HG02571 (cell line): ENCODE measurements at regions not wholly inside any gene's neighbourhood (a gene's known extent, or its start where the extent isn't known, plus 50 kb on each side); places are given as distances from the start of the nearest gene placed in this dataset.
"Not testable (repeated sequence)": the region's sequence is repeated elsewhere in the genome, so short reads cannot be mapped to it uniquely, and the experiment has no call there.

Source experiments
- ATAC-seq: cut with Tn5 transposase; IDR thresholded peaks from one replicate; pipeline ENCODE4 v1.9.1; 2021; ENCODE audit warnings: mild to moderate bottlenecking, moderate library complexity; ENCODE audit not compliant: unreplicated experiment

DNA sequence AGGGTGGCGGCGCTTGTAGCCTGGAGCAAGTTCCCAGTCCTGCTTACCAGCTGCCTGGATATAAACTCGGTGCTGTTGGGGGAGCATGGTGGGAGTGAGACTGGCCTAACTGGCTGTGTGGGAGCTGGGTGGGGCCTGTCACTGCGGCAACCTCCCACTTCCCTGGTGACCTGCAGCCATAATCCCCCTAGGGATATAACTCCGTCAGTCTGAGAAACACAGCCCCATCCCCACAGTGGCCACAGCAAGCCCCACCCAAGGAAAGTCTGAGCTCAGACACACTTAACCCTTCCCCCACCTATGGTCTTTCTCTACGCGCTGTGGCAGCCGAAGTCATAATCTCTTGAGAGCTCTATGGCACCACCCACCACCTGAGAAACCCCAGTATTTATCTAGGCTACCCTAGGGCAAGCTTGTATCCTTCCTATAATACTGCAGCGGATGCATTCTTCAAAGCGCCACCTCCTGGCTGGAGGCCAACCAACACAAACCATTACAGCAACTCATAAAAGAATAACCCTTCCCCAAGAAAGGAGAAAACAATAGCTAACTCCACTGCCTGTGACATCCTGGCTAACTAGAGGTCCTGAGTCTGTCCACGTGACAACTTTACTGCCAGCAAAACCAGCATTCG lies 57.4 kb downstream of the ZNF648 start:
- no peak for ATAC-seq

DNA sequence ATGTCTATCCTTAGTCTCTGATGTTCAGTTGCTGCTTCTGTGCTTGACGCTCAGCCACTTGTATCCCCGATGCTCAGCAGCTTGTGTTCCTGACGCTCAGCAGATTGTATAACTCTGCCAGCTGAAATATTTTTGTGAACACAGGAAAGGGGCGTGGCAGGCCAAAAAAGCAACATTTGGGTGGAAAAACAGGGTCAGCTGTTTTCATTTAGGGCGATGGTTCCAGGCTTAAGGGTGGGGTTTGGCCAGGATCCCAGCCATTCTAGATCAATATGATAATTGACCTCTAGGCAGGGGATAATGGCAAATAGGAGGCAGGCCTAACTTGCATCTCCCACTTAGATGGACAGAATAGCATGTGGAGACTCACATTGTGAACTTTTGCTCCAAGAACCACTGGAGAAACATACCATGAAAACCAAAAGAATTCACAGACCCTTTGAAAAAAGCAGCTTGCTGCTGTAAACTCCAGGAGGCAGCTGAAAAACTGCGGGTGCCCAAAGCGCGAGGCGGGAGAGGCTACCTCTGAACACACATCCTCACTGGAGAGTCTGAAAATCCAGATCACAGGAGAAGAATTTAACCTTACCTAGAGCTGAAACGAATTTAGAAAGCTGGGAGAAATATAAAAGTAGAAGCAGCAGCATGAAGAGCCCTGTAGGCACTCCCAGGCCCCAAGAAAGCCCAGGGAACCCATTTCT lies 58.3 kb downstream of the ZNF648 start:
- no peak for ATAC-seq

DNA sequence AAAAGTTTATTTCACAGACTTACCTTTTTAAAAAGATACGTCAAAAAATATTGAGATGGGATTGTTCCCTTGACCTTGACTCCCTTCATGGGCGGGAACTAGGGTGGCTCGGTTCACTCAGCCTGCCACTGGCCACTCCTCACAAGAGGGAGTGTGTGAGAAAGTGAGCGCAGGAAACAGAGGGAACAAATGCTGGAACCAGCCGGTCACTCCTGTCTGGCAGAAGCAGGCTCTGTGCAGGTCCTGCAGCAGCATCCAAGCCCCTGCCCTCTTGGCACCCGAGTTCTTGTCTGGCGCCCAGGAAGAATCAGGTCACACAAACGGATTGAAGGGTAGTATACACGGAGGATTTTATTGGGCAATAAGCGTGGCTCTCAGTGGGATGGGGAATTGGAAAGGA lies 58.9 kb downstream of the ZNF648 start:
- ATAC-seq: no peak

DNA sequence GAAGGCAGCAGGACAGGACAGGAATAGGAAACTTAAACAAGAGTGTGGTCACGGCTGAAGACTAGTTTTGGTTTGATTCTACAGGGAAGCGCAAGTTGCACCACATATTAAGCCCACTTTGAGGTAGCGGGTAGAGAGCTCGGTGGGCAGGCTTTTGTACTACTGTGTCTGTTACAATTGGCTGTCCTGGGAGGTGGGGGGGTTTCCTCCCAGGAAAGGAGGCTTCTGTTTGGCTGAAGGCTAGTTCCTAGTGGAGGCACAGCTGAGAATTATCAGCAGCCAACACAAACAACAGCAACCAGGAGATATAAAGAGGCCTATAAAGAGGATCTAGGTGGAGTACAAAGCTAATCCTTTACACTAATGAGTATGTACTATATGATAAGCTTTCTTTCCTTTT lies 62.7 kb downstream of the ZNF648 start:
- ATAC-seq: no peak

DNA sequence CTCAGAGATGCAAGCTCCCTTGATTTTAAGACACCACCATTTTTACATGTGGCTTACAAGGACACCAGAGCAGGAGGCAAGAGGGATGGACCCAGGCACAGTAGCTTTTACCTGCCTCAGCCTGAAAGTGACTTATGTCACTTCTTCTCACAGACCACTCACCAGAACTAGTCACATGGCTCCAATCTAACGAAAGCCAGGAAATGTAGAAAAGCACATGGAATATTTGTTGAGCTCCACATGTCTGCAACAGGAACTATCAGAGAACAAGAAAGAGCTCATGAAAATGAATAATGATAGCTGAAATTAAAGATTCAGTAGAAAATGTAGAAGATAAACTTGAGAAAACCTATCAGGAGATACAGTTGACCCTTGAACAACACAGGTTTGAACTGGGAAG lies 69.4 kb downstream of the ZNF648 start:
- ATAC-seq: no peak

DNA sequence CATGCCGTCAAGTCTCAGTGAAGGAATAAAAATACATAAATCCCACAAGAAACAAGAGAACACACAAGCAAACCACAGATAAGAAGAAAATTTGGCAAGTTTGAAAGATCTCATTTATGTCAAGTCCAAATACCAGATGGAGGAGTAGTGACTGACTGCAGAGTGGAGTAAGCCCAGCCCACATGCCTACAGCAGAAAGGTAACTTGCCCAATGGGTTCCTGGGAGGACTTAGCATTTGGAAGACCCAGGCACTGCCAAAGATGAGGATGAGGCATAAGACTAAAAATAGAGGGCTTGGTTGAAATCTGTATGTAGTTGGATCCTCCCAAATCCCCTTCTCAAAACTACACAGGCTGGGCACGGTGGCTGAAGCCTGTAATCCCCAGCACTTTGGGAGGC lies 70.8 kb downstream of the ZNF648 start:
- ATAC-seq: no peak

DNA sequence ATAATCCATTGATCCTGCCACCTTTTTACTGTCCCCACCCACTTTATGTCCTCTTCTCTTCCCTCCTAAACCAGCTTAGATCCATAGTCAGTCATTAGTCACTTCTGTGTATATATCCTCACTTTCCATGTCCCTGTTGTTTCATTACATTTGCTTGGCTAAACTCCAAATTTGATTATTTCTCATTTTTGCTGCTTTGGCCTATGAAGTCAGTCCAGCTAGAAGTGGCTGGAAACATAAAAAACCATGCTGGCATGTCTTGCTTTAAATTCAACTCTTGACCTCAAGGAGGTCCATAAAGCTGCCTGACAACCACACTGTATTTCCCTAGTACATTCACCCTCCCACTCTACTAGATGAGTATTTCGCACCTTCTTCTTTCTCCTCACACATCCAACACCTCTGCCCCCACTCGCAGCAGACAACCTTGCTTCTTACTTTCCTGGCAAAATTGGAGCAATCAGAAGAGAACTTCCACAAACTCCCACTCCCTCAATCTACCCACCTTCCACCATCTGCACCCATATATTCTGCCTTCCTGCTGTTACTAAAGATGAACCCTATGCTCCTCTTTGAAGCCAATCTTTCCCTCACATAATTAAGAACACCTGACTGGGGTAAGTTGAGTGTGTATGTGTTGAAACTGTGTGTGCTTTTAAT lies 72.1 kb downstream of the ZNF648 start:
- ATAC-seq: no peak

DNA sequence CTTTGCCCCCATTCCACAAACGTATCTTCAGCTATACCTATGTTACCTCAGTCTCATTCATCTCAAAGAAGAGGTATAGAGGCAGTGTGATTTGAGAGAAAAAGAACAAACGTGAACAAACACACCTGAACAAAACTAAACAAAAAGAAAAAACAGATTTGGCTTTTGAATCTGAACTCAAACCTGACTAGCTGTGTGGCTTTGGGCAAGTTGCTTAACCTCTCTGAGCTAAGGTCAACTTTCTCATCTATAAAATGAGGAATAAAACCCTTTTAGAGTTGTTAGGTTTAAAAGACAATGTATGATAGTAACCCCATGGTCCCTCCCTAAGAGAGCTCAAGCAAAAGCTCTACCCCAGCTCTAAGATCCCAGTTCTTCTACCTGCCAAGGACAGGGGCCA lies 73.5 kb downstream of the ZNF648 start:
- ATAC-seq: no peak

DNA sequence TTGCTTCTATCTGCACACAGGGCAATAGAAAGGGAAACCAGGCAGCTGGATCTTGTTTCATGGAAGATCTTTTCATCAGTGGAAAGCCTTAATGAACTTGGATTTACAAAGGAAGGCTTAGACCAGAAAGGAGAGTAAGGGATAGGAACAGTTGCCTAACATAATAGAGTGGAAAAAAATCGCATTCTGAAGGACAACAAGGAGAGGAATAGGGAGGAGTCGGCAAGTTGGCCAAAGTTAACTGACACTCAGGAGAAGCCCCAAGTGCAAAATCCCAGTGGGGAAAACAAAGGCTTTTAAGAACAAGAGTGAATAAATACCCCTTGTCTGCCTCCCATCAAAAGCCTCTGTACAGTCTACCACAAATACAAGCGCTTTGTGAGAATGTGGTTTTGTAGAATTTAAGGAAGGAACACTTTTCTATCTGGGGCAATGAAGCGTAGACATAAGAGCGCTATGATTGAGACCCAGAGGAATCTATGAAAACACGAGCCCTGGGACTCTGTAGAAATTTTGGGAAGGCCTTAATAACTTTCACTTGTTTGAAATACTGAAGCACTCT lies 74.1 kb downstream of the ZNF648 start:
- no peak for ATAC-seq

DNA sequence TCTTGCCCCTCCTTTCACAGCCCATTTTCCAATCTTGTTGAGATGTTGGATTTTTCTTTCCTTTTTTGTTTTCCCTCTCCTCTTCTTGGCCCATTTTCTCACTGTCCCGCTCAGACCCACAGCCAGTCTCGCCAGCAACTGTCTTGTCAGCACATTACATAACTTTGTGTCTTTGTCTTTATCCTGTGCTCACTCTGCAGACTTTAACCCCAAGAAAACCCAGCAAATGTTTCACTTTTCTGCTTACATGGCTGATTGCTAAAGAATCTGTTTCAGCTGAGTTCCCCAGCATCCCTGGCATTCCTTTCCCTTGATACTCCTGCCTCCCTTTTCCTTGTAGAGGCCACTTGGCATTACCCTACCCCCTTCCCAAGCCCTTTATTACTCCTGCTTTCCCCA lies 74.6 kb downstream of the ZNF648 start:
- no peak for ATAC-seq

DNA sequence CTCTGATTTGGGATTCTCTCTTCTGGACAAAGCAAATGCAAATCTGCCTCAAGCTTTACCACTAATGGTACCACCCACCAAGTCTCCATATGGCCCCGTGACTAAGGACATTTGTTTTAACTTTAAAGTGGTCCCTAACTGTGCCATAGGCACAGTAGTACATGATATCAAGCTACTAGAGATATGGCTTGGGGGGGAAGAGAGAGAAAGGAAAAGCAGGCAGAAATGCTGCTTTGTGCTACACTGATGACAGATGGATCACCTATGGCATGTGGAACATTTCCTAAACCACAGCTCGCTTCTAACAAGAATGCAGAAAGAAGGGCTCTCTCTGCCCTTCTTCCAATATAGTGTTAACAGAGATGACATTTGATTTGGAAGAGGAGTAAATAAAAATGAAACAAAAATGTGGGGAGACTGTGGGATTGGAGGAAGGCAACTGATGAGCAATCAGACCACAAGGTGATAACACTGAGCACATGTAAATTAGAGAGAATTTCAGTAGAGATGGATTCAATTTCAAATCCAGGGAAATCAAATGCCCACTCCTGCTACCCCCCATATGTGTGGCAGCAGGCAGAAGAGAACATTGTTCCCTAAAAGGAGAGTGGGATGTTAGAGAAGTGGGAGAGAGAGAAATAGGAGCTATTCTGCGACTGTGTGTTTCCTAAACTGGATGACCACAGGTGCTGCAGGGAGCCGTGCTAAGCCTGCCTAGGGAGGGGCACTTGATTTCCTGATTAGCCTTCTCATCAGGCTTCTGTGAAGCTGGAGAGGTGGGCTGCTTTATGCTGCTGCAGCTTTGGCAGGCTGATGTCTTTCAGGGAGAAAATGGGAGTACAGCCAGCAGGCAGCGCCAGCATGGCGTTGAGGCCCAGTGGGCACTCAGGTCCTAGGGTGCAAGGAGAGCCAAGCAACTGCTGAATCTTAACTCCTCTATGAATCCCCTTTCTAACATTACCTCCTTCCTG lies 75.3 kb downstream of the ZNF648 start:
- ATAC-seq: no peak

DNA sequence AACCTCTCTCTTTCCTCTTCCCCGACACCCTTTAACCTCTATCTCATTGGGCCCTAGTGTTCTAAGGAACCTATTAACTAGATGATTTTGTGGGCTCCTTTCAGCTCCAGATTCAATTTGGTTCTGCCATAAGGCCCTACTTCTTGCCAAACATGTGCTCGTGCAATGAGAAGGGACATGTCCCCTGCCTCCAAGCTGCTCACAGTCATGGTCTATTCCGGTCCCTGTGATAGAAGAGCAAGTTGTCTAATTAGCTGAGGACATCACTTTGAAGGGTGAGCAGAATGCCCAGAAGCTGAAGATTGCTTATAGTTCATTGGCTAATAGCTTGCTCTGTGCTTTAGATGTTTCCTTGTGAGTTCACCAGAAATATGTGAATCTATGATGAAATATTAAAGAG lies 76.2 kb downstream of the ZNF648 start:
- ATAC-seq: no peak

DNA sequence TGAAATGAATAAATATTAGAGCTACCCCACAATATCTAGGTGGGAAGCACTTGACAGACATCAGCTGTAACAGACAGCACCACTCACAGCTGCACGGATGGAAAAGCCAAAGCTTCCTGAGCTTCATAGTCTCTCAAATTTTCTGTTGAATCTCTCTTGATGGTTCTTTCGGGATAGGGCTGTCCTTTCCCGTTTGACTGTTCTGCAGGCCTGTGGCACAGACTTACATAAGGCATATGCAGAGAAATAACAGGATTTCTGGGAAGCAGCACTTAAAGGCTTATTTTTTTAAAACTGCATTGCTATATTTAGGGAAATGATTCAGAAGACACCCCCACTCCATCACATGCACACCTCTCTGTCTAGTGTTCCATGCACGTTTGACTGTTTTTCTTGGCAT lies 77.5 kb downstream of the ZNF648 start:
- no peak for ATAC-seq

DNA sequence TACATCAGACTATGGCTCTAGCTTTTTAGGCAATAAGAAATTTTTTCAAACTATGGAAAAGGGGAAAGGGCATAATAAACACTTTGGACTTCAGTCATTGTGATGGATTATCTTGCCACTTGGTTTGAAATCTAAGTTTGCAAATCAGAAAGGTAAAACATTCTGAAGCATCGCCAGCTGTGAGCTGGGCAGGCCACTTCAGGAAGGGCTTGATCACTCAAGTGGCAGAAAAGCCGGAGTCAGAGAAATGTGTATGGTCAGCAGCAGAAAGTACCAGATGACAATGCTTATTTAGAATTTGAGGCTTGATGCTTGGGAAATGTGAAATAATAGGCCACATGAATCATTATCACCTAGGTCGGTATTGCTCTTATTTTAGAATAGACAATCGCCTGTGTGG lies 79.7 kb downstream of the ZNF648 start:
- no peak for ATAC-seq

DNA sequence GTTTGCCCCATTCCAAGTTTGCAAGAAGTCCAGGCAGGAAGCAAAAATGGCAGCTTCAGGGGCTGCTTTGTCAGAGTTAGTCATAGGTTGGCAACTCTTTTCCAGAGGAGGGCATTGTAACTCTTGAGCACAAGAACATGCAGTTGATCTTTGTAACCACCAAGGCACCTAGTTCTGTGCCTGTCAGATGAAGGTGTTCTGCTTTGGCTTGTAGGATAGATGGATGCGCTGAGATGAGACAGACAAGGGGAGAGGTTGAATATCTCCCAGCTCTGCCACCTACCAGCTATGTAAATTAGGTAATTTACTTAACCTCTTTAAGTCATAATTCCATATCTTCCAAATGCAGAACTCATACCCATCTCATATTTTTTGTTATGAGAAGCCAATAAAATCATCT lies 89.3 kb downstream of the ZNF648 start:
- ATAC-seq: no peak

DNA sequence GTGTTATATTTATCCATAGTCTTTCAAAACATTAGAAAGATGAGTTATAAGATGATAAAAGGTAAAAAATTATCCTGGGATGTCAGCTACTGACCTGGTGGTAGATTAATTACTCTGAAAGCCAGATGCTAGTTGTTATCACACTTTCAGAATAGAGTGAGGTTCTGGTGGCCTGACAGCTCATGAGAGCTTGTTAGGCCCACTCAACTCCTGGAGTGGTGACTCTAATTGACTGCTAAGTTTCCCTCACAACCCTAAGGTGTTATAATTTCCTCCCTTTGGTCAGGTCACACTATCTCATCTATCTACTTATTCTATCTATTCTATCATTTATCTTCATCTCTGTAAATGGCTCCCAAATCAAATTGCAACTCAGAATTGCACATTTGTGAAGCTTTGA lies 90.1 kb downstream of the ZNF648 start:
- ATAC-seq: no peak

DNA sequence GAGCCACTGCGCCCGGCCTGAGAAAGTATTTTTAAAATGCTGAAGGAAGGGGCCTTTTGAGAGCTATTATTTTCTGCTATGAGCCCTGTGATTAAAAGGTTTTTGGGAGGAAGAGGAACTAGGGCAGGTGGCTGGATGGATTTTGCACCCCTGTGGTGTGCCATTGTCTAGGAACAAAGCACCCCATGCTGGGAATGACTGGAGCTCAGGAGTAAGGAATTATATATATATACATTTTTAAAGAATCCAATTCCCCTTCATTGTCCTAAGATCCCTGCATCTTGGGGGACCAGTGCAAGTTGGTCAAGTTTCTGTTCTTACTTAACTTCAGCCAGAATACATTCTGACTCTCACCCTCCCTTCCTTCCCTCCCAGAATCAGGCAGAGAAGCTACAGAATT lies 91.6 kb downstream of the ZNF648 start:
- no peak for ATAC-seq

DNA sequence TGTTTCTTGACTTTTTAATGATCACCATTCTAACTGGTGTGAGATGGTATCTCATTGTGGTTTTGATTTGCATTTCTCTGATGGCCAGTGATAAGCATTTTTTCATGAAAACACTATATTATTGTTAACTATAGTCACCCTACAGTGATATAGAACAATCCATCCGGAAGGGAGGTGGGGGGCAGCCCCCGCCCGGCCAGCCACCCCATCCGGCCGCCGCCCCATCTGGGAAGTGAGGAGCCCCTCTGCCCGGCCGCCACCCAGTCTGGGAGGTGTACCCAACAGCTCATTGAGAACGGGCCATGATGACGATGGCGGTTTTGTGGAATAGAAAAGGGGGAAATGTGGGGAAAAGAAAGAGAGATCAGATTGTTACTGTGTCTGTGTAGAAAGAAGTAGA lies 106.8 kb downstream of the ZNF648 start:
- not testable (repeated sequence) for ATAC-seq

DNA sequence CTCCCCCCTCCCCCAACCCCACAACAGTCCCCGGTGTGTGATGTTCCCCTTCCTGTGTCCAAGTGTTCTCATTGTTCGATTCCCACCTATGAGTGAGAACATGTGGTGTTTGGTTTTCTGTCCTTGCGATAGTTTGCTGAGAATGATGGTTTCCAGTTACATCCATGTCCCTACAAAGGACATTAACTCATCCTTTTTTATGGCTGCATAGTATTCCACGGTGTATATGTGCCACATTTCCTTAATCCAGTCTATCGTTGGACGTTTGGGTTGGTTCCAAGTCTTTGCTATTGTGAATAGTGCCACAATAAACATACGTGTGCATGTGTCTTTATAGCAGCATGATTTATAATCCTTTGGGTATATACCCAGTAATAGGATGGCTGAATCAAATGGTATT lies 107.3 kb downstream of the ZNF648 start:
- ATAC-seq: not testable (repeated sequence)

DNA sequence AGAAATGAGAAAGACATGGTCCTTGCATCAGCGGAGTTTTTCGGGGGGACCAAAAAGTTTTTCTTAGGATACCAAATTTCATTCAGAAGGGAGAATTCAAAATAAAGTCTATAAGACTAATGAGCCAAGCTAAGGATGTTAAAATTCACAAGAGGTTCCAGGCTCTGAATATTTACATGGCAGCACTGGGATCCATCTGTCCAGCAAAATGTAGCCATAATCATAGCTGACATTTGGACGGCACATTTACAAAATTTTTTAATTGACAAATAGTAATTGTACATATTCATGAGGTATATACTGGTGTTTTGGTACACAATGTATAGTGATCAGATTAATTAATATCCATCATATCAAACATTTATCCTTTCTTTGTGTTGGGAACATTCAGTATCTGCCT lies 107.9 kb downstream of the ZNF648 start:
- ATAC-seq: no peak

DNA sequence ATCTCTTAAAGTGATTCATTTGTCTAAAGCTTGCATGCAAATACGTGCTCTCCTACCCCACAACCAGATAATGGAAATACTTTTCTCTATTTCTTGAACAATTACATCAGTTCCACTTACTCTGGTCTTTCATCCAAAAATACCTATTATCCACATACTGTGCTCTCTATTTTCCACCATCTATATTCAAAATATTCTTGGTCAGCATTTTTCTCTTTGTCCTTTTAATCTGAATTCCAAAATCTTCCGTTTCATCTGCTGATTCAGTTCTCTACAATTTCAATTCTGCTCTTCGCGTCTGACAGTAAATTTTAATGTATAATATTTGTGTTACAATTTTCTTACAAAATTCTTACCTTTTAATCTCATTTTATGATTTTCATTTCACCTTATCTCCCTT lies 110.3 kb downstream of the ZNF648 start:
- no peak for ATAC-seq
